ENCODE measurements at regions not wholly inside any gene's neighbourhood (a gene's known extent, or its start where the extent isn't known, plus 50 kb on each side); places are given as distances from the start of the nearest gene placed in this dataset.
"Not testable (repeated sequence)": the region's sequence is repeated elsewhere in the genome, so short reads cannot be mapped to it uniquely, and the experiment has no call there.

- in situ Hi-C loops (cut with HindIII; ENCODE audit: low sequenced_read_pairs) = loop anchor here (5.0 kb wide), 1 partner anchor 44 kb away; no protein-coding TSS in a partner anchor
Measured at GRCh38 chr3:36175916-36176461, 204.3 kb upstream of the STAC start.

DNA sequence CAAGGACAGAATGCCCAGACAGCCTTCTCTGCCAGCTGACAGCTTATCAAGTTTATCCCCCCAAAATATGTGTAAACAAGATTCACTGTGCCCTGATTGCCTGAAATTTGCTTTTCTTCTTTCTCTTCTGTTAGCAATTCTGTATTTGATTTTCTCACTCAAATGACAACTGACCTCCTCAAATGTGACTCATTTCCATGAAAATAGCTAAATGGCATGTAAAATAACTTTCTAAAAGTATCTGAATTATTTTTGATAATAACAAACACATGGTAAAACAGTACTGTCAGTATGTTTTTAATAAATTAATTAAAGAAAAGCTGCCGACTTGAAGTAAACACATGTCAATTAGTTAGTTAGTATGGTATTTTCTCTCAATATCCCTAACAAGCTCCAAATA is 202.3 kb upstream of the STAC start:
- in situ Hi-C loops (cut with HindIII; ENCODE audit: low sequenced_read_pairs) = loop anchor here (5.0 kb wide), 1 partner anchor 46 kb away; no protein-coding TSS in a partner anchor

- in situ Hi-C loops (cut with HindIII; ENCODE audit: low sequenced_read_pairs) = no loop called here
Measured at GRCh38 chr3:36182024-36182423, 198.3 kb upstream of the STAC start.

- in situ Hi-C loops (cut with HindIII; ENCODE audit: low sequenced_read_pairs) = not testable (repeated sequence)
Measured at GRCh38 chr3:36187197-36187596, 193.1 kb upstream of the STAC start.

- in situ Hi-C loops (cut with HindIII; ENCODE audit: low sequenced_read_pairs) = no loop called here
Measured at GRCh38 chr3:36192901-36193300, 187.4 kb upstream of the STAC start.

DNA sequence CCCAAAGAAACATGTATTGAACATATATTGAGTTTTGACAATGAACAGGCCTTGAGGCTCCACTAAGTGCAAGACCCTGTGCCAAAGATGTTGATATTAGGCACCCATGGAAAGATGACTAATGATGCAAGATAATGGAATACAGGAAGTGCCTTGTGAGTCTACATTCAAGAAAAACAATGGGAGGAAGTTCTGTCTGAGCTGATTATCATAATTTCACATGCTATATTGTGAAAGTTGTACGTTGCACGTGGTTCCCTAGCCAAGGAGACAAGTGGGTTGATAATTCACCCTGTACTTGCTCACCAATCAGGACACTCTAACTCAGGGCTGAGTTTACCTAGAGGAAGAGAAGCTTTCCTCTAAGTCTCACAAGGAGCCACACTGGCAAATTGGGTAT is 186.9 kb upstream of the STAC start:
- in situ Hi-C loops (cut with HindIII; ENCODE audit: low sequenced_read_pairs) = no loop called here

- in situ Hi-C loops (cut with HindIII; ENCODE audit: low sequenced_read_pairs) = no loop called here
Measured at GRCh38 chr3:36196058-36196457, 184.2 kb upstream of the STAC start.

- in situ Hi-C loops (cut with HindIII; ENCODE audit: low sequenced_read_pairs) = no loop called here
Measured at GRCh38 chr3:36197151-36197550, 183.2 kb upstream of the STAC start.

GRCh38 chr3:36201546-36201945 is 178.8 kb upstream of the STAC start:
- in situ Hi-C loops (cut with HindIII; ENCODE audit: low sequenced_read_pairs) = no loop called here

- in situ Hi-C loops (cut with HindIII; ENCODE audit: low sequenced_read_pairs) = no loop called here
Measured at GRCh38 chr3:36206956-36207580, 173.2 kb upstream of the STAC start.

GRCh38 chr3:36210840-36211651 is 169.3 kb upstream of the STAC start:
- in situ Hi-C loops (cut with HindIII; ENCODE audit: low sequenced_read_pairs) = no loop called here

DNA sequence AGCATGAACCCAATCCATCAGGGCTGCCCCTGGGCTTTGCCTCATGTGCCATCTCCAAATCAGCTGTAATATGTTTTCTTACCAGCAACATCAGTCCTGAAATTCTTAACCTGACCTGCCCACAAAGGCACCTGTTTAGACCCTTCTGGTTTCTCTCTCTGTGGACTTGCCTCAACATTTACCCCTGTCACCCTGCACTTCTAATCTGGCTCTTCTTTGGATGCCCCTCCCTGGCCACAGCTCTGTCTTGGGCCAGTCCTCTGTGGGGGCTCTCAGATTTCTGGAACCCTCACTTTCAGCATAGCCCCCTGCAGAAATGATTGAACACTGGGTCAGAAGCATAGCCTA is 168.7 kb upstream of the STAC start:
- in situ Hi-C loops (cut with HindIII; ENCODE audit: low sequenced_read_pairs) = no loop called here

GRCh38 chr3:36212251-36212650 is 168.1 kb upstream of the STAC start:
- in situ Hi-C loops (cut with HindIII; ENCODE audit: low sequenced_read_pairs) = no loop called here

- in situ Hi-C loops (cut with HindIII; ENCODE audit: low sequenced_read_pairs) = no loop called here
Measured at GRCh38 chr3:36214460-36214859, 165.8 kb upstream of the STAC start.

DNA sequence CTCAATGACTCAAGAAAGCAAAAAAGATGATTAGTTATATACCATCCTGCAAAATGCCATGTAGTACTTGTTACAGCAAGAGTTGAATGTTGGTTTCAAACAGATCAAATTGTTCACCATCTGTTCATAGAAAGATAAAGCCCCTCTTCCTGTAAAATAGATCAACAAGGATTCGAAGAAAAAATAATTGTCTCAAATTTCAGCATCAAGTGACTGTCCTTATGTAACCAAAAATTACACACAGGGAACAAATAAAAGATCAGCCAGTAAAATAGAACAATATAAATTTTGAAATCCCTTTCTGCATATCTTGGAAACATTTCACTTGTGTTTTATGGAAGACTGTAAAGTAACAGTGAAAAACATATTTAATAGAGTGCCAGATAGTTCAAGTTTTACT is 165.1 kb upstream of the STAC start:
- in situ Hi-C loops (cut with HindIII; ENCODE audit: low sequenced_read_pairs) = loop anchor here (5.0 kb wide), 1 partner anchor 67 kb away; no protein-coding TSS in a partner anchor

DNA sequence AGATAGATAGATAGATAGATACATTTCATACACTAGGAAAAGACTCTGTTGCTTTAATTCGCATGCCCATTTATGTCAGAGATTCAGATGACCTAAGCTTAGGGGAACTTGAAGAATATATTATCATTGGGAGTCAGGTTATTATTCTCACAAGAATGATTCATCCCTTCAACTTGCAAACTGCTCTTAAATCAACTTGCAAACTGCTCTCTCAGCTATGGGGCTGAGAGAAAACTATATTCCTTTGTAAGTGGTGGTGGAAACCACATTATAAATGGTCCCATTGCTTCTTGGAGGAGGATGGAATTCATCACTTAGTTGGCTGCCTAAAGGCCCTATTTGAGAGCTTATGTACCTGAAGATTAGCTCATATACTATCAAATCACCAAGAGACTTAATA is 160.9 kb upstream of the STAC start:
- in situ Hi-C loops (cut with HindIII; ENCODE audit: low sequenced_read_pairs) = loop anchor here (5.0 kb wide), 1 partner anchor 63 kb away; no protein-coding TSS in a partner anchor

DNA sequence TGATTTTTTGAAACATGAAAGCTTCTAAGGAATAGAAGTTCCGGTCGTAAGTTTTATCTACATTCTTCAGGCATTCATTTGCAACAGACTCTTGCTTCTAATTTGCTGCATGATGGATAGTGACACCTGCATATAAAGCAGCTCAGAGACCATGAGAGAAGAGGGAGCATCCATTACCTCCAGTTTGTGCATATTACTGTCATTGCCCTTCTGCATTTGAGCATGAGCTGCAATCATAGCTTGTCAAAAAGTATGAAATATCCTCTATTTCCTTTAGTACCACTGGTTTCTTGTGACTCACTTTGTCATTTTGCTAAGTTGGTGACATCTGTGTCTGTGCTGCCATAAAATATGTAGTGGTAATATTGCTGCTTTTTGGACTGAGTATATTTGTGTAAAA is 160.1 kb upstream of the STAC start:
- in situ Hi-C loops (cut with HindIII; ENCODE audit: low sequenced_read_pairs) = loop anchor here (5.0 kb wide), 1 partner anchor 88 kb away; no protein-coding TSS in a partner anchor

DNA sequence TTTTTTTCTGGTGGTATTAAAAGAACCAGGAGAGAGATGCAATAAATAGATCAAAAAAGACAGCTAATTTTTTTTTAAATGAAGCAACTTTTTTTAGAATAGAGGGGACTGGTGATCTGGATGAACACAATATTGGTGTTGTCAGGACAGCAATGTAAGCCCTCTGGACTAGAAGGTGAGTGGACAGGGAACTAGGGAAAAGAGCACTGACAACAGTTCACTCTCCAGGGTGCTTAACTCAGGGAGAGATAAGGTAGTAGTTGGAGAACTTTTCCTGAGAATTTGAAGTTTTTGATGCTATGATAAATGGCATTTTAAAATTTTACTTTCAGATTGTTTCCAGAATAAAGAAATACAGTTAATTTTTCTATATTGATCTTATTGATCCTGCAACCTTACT is 158.3 kb upstream of the STAC start:
- in situ Hi-C loops (cut with HindIII; ENCODE audit: low sequenced_read_pairs) = loop anchor here (5.0 kb wide), 1 partner anchor 90 kb away; no protein-coding TSS in a partner anchor

DNA sequence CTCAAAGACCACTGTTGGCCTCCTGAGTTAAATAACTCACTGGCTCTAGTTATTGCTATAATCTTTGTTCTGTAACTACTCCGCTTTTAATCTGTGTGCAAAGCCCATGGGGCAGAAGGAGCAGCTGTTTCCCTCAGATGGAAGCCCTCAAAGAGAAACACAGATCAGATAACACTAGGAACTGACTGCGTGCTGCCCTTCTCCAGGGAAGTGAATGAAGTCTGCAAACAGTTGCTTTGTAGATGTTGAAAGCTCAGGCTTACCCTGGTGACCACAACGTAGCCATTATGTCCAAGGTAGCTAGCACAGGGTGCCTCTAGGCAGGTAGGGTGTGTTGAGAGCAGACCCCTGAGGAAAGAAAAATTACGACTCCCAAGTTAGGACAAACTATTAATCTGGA is 152.3 kb upstream of the STAC start:
- in situ Hi-C loops (cut with HindIII; ENCODE audit: low sequenced_read_pairs) = no loop called here

DNA sequence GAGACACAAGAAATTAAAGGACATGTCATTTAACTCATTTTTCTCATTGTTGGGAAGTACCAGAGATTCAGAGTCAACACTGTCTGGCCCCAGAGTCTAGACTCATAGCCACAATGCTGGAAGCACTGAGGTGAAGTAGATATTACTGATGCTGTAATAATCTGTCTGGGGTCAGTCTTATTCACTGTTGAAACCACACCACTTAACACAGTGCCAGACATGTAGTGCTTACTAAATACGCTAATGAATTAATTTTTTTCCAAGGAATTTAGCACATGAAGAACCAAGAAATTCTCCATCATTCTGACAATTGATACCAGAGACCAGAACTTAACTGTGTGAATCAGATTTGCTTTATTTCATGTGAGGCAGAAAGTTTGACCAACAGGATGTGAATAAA is 150.8 kb upstream of the STAC start:
- in situ Hi-C loops (cut with HindIII; ENCODE audit: low sequenced_read_pairs) = no loop called here

- in situ Hi-C loops (cut with HindIII; ENCODE audit: low sequenced_read_pairs) = no loop called here
Measured at GRCh38 chr3:36232797-36233489, 147.4 kb upstream of the STAC start.
